GM21447 (cell line): ENCODE measurements at regions not wholly inside any gene's neighbourhood (a gene's known extent, or its start where the extent isn't known, plus 50 kb on each side); places are given as distances from the start of the nearest gene placed in this dataset.

ENCODE experiments used
- ATAC-seq: cut with Tn5 transposase; IDR thresholded peaks from one replicate; pipeline ENCODE4 v1.9.1; 2021; ENCODE audit not compliant: unreplicated experiment

- ATAC-seq = no peak
Observed at GRCh38 chr22:49052560-49052959, 775.1 kb downstream of the BRD1 start.

DNA sequence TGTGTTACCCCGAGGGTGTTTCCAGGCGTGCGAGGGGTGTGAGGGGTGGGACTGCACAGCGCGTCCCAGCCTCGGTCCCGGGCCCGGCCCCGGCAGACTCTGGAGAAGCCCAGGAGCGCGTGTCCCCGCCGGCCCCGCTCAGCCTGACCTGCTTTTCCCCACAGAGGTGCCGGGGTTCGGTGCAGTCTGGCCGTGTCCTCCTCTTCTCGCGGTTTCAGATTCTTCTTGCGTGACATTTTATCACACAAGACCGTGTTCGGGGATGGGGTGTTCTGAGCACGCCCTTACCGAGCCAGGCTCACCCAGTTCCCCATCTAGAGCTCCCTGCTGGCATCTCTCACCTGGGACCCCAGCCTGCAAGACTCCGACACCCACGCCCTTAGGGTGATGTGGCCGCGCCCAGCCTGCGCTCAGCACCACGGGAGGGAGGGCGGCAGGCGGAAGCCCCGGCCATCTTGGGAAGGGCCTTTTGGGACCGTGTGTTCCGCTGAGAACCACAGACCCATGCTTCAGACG is 775.6 kb downstream of the BRD1 start:
- ATAC-seq = no peak

DNA sequence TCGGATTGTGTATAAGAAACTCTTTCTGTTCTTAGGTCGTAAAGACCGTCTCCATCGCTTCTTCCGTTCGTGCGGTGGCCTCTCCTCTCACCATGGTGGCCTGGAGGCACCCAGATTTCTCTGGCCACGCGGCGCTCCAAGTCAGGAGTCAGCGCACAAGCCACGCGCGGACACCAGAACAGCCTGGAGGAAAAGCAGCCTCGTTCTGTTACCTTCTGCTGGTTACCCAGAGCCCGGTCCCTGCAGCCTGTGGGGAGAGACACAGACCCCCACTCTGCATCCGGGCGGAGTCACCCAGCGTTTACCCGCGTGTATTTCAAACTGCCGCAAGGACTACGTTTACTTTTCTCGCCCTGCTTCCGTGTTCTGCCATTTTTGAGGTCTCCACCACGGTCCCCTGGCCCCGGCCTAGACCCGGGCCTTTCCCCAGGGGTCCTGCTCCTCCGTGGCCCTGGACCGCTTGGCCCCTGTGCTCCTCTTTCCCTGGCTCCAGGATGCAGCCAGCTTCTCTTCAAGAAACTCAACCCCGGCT is 776.1 kb downstream of the BRD1 start:
- no peak for ATAC-seq

DNA sequence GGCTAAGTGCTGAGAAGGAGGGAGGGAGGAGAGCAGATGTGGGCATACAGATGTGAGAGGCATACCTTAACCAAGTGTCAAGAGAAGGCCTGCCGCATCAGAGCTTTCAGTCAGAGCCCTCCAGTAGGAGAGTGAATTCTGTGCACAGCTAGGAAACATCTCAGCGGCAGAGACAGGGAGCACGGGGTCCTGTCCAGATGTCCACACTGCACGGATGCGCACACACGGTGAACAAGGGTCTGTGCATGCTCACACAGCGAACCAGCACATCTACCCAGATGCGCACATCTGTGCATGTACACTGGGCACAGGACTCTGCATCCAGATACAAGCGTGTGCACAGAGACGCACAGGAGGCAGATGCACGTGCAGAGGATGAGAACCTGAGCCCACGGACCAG is 778.0 kb downstream of the BRD1 start:
- ATAC-seq = no peak

- ATAC-seq = no peak
Observed at GRCh38 chr22:49048591-49048990, 779.1 kb downstream of the BRD1 start.

DNA sequence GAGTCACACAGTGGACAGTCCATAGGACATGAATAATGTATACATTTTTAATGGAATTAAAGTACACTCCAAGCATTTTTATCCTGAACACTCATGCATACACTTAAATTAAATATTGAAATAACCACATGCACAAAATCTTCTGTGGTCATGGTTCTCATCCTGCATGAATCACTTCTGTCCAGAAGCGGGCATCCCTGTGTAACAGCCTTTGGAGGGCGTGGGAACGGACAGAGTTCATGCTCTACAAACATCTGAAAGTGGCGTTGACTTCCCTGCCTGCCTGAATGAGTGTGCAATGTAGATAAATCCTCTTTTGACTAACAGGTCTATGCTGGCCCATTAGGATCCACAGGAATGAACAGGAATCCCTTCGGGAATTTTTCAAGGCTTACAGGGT is 780.2 kb downstream of the BRD1 start:
- ATAC-seq = no peak

DNA sequence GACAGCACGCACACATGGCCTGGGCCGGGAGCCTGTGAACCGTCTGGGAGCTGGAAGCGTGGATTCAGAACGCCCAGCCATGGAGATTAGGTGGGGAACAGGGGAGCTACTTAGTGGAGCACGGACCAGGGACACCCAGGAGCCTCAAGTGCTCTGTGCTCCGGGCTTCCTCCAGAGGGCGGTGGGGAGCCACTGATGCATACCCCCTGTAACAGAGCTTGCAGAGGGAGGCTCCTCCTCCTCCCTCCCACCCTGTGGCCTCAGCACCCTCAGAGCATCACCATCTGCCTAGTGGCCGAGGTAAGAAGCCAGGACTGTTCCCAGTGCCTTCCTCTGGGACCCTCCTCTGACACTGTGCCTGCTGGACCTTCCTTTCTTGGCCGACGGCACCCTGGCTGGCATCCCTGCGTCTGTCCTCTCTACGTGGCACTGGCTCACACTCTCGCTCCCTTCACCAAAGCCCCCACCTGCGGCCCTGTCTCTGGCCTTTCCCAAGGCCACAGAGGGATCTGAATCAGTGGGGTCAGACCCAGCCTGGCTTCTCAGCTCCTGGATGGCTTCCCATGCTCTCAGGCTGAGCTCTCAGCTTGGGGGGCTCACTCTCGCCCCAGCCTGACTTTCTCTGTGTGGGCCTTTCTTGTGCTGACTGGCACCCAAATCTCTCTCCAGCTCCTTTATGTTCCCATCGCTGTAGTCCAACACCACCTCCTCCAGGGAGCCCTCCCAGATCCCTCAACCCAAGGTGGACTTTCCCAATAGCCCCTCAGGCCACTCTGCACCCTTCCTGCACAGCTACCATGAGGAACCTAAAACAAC is 780.9 kb downstream of the BRD1 start:
- no peak for ATAC-seq

DNA sequence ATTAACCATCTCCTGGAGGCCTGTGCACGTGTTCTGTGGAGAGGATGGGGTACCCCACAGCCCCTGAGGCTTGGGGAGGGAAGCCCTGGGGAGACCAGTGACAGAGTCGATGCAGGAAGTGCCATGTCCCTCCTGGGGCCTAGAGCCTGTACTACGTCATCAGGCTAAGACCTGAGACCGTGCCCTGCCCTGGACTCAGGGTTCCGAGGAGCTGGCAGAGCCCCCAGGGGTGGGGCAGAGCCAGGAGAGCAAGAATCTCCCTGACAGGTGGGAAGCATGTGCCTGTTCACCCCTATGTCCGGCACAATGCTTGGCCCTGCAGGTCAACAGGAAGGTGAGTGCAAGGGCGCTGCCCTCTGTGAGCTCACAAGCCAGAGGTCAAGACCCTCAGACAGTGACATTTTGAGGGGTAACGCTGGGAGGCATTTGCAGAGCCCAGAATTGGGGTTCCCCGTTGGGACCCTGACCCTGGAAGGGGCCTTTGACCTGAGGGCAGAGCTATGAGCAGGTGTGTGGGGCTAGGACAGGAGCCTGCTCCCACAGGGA is 781.6 kb downstream of the BRD1 start:
- ATAC-seq = no peak

DNA sequence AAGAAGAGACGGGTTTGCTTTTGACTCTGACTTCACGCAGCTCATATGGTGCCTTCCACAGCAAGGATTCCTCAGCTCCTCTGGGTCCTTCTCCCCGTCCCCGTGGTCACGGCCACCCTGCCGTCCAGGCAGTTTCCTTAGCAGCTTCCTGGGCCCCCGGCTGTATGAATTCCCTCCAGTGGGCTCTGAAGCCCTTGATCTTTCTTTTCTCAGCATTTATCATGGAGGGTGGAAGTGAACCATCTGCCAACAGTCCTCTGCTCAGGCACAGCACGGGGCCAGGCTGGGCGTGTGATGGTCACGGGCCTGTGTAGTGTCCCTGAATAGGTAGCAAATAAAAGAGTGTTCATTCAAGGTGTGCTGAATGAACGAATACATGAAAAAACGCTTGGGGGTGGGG is 782.4 kb downstream of the BRD1 start:
- ATAC-seq = no peak

DNA sequence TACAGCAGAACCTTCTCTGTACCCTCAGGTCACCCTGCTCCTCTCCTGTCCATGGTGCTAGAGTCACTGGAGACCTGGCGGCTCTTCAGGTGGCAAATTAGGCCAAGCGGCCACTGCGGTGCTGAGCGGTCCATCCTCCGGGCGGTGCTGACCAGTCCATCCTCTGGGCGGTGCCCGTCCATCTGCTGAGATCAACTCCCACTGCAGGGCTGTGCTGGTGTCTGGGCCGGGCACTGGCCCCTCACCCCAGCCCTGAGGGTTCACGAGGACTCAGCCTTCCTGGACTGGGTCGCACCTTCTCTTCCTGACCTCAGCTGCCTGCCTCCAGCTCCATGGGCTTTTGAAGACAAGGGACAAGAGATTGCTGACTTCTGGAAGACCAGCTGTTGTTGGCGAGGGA is 782.9 kb downstream of the BRD1 start:
- ATAC-seq = no peak

- no peak for ATAC-seq
Observed at GRCh38 chr22:49044091-49044490, 783.6 kb downstream of the BRD1 start.

GRCh38 chr22:49042877-49043859 is 784.5 kb downstream of the BRD1 start:
- no peak for ATAC-seq

DNA sequence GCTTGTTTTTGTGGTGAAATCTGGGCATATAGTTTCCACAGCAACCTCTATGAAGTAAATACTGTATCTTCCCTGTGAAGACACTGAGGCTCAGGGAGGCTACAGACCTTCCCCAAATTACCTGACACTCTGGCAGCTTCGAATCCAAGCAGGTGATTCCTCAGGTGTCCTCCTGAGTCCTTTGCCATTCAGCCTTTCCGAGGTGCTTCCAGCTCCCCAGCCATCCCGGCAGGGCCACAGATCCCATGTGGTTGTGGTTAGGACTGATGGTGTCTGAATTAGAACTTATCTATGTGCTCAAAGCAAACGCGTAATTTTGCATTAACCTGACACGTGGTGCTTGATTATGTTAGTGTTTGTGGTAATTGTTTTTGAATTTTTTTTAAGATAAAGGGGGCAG is 785.6 kb downstream of the BRD1 start:
- no peak for ATAC-seq

DNA sequence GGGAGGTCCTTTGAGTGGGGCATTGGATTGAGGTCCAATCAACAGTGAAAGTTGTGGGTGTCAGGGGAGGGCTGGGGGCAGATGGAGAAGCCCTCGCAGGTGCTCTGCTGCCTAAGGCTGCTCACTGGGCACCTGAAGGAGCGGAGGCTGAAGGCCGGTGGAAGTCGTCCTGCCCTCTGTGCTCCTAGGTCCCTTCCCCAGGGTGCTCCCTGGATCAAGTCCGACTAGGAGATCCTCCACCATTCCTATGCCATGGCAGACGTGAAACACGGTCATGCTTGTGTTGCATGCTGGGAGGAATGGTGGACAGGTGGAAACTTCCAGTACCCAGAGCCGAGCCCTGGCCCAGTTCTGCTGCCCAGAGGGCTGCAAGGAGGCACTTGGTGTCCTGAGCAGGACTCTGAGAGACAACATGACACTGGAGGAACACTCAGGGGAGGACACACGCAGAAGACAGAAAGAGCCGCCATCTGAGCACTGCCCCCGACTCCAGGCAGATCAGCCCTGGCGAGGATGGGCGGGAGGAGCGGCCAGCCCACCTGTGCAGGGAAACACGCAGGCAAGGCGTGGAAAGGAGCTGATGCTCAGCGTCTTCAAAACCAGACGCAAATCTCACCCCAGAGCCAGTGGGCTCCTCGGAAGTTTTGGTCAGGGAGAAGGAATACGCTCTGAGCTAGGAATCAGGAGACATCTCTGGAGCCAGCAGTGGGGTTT is 786.8 kb downstream of the BRD1 start:
- no peak for ATAC-seq

- no peak for ATAC-seq
Observed at GRCh38 chr22:49040111-49040510, 787.6 kb downstream of the BRD1 start.

GRCh38 chr22:49039625-49040024 is 788.0 kb downstream of the BRD1 start:
- ATAC-seq = no peak

- ATAC-seq = no peak
Observed at GRCh38 chr22:49037701-49038245, 789.9 kb downstream of the BRD1 start.

GRCh38 chr22:49036513-49036912 is 791.2 kb downstream of the BRD1 start:
- no peak for ATAC-seq

- no peak for ATAC-seq
Observed at GRCh38 chr22:49035818-49036457, 791.7 kb downstream of the BRD1 start.
